Left ventricle myocardium inferior (tissue), 1 donor: ENCODE measurements at regions not wholly inside any gene's neighbourhood (a gene's known extent, or its start where the extent isn't known, plus 50 kb on each side); places are given as distances from the start of the nearest gene placed in this dataset.

Experiments
- DNase-seq: peaks from one replicate; pipeline ENCODE4 v3.0.0-alpha.2; 2020
- H3K27ac ChIP-seq: fragments of 200-600 bp; replicated peaks from 2 replicates; pipeline ENCODE4 v1.8.0; 2021
- H3K27me3 ChIP-seq: fragments of 200-600 bp; 2 replicates; pipeline ENCODE4 v1.8.0; 2021; ENCODE audit warnings: low read depth
- H3K36me3 ChIP-seq: fragments of 200-600 bp; 2 replicates; pipeline ENCODE4 v1.8.0; 2021
- H3K4me1 ChIP-seq: fragments of 200-600 bp; 2 replicates; pipeline ENCODE4 v1.8.0; 2021
- H3K4me3 ChIP-seq: fragments of 200-600 bp; 2 replicates; pipeline ENCODE4 v1.8.0; 2021; ENCODE audit warnings: mild to moderate bottlenecking, moderate library complexity
- H3K9me3 ChIP-seq: fragments of 200-600 bp; replicated peaks from 2 replicates; pipeline ENCODE4 v1.8.0; 2021
- intact Hi-C: fragments of 100-400 bp; cut with micrococcal nuclease; formaldehyde crosslinking; loops from one replicate; pipeline ENCODE4 v1.11.0; 2022
- TF ChIP-seq, protein P1 (sequence below): fragments of 200-600 bp; IDR thresholded peaks from 2 replicates; pipeline ENCODE4 v1.8.0; 2021; ENCODE audit warnings: antibody characterized with exemption, mild to moderate bottlenecking, borderline replicate concordance
- donor health status: DM: no; HTN: yes; CAD: no; lungs with severe emphysema.

DNA sequence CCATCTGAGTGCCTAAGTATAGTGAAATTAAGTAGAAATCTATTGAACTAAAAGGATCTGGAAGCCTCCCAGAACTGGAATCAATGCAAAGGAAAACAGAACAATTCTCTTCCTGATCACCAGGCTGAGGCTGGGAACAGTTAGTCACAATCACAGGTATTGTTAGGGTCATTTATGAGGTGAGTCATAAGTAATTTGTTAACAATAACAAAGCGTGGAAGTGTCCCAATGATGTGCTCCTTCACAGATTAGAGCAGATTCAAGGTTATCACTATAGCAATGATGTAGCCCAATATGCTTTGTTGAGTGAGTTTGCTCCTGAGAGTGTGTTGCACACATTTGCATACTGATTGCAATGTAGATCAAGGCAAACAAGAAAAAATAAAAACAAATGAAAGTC lies 228.1 kb downstream of the ZNF674 start:
- H3K4me3 ChIP-seq: no peak overlapping the region
- intact Hi-C loops: no loop called here
- TF ChIP-seq, protein P1, sequence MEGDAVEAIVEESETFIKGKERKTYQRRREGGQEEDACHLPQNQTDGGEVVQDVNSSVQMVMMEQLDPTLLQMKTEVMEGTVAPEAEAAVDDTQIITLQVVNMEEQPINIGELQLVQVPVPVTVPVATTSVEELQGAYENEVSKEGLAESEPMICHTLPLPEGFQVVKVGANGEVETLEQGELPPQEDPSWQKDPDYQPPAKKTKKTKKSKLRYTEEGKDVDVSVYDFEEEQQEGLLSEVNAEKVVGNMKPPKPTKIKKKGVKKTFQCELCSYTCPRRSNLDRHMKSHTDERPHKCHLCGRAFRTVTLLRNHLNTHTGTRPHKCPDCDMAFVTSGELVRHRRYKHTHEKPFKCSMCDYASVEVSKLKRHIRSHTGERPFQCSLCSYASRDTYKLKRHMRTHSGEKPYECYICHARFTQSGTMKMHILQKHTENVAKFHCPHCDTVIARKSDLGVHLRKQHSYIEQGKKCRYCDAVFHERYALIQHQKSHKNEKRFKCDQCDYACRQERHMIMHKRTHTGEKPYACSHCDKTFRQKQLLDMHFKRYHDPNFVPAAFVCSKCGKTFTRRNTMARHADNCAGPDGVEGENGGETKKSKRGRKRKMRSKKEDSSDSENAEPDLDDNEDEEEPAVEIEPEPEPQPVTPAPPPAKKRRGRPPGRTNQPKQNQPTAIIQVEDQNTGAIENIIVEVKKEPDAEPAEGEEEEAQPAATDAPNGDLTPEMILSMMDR: no peak

DNA sequence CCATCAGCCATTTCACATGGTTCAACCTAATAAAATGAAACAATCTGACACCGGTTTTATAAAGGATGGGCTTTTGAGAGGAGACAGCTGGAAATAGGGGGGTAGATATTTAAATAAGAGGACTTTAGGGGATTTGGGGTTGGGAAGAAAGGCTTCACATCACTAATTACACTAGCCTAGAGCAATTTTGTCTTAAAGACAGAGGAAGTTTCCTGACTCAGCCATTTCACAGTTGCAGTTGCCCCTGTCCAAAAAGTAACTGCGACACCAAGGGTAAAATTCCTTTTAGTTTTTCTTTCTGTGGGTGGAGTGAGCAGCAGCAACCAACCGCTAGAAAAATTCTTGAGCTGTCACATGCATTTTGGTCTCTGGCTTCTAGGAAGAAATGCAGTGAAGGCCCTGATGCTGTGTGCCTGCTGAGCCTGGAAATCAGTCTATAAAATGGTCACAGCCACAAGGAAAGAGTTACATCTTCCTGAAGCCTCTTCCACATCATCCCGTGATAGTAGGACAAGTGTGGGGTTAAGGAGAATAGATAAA lies 233.6 kb downstream of the ZNF674 start:
- intact Hi-C loops: no loop called here
- Histone ChIP-seq H3K4me3 (no peak overlapping the region), H3K36me3 (no peaks in the 10 kb centered on the region), H3K27ac (no peak overlapping the region), H3K9me3 (no peaks in the 10 kb centered on the region), H3K4me1 (no peaks in the 10 kb centered on the region), H3K27me3 (no peaks in the 10 kb centered on the region)
- no peak for DNase-seq
- TF ChIP-seq, protein P1: no peak

More for the DNA sequence above, 228.1 kb downstream of the ZNF674 start:
- Histone ChIP-seq H3K27ac (no peak overlapping the region), H3K36me3 (no peaks in the 10 kb centered on the region), H3K4me1 (no peaks in the 10 kb centered on the region), H3K27me3 (no peaks in the 10 kb centered on the region), H3K9me3 (no peaks in the 10 kb centered on the region)
- DNase-seq: no peak

DNA sequence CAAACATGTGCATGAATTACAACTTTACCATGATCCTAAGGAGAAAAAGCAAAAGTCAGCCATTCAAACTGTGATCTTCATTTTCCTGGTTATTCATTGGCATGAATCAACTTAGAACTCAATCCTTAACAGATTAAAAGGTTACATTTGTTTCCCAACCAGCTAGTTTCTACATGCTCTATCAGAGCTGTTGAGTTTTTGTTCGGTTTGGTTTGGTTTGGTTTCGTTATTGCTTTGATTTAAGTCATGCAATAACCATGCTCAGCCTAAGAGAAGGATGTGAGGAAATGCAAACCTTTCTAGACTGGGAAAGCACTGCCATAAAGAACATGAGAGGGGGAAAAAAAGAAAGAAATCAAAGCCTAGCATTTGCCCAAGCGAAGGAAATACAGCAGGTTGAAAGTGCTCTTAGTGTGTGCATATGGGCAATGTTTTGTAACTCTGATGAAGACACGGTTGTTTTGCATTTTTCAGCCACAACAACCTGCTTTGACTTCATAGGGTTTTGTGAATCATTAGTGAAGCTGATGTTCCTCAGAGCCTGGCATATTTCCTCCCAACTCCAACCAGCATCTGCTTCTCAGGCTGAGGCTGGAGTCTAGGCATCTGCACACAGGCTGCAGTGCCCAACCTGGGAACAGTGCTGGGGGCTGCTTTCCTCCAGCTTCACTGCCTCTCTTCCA lies 234.3 kb downstream of the ZNF674 start:
- Histone ChIP-seq H3K27ac (no peak overlapping the region), H3K4me3 (no peak overlapping the region), H3K36me3 (no peaks in the 10 kb centered on the region), H3K27me3 (no peaks in the 10 kb centered on the region), H3K4me1 (no peaks in the 10 kb centered on the region), H3K9me3 (no peaks in the 10 kb centered on the region)
- no peak for DNase-seq
- intact Hi-C loops: no loop called here
- TF ChIP-seq, protein P1: no peak

DNA sequence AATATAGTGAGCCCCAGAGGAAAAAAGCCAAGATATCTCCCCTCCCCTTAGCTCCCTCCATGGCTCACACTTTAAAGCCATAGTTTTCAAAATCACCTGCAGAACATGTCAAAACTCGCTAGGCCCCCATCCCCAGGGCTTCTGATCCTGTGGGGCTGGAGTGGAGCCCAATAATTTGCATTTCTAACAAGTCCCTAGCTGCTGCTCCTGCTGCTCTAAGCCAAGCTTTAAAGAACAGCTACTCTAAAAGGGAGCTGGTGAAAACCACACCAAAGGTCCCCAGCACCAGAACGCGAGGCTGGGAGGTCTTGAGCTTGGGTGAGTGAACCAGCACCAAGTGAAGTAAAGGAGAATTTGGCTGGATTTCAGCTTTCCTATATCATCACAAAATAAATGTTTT lies 237.1 kb downstream of the ZNF674 start:
- Histone ChIP-seq H3K4me1 (no peaks in the 10 kb centered on the region), H3K9me3 (no peaks in the 10 kb centered on the region), H3K27me3 (no peaks in the 10 kb centered on the region), H3K4me3 (no peak overlapping the region), H3K27ac (no peak overlapping the region), H3K36me3 (no peaks in the 10 kb centered on the region)
- TF ChIP-seq, protein P1: no peak
- no peak for DNase-seq
- intact Hi-C loops: no loop called here

DNA sequence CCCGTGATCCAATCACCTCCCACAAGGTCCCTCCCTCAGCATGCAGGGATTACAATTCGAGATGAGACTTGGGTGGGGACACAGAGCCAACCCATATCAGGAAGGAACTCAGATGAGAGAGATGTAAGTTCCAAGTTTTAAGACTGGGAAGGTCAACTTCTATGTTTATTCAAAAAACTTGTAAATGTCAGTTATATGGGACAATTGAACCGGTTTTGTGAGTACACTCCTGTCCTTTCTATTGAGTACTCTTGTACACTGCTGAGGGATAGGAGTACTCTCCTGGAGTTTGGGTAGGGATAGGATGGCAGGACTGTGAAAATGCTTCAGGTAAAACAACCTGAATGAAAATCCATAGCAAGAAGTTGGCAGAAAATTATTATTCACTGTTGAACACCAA lies 239.1 kb downstream of the ZNF674 start:
- H3K27me3 ChIP-seq: no peaks in the 10 kb centered on the region

More for the DNA sequence above, 239.1 kb downstream of the ZNF674 start:
- Histone ChIP-seq H3K36me3 (no peaks in the 10 kb centered on the region), H3K27ac (no peak overlapping the region), H3K9me3 (no peaks in the 10 kb centered on the region), H3K4me1 (no peaks in the 10 kb centered on the region), H3K4me3 (no peak overlapping the region)
- no peak for DNase-seq
- intact Hi-C loops: no loop called here
- TF ChIP-seq, protein P1: no peak
